HG03103 (cell line): ENCODE measurements at regions not wholly inside any gene's neighbourhood (a gene's known extent, or its start where the extent isn't known, plus 50 kb on each side); places are given as distances from the start of the nearest gene placed in this dataset.

Source experiments
- ATAC-seq: cut with Tn5 transposase; IDR thresholded peaks from one replicate; pipeline ENCODE4 v1.9.1; 2021; ENCODE audit warnings: low read depth; ENCODE audit not compliant: unreplicated experiment

- ATAC-seq, result no peak
Measured at GRCh38 chr11:128201009-128201408, 386.3 kb downstream of the ETS1 start.

- no peak for ATAC-seq
Measured at GRCh38 chr11:128200467-128200866, 386.9 kb downstream of the ETS1 start.

DNA sequence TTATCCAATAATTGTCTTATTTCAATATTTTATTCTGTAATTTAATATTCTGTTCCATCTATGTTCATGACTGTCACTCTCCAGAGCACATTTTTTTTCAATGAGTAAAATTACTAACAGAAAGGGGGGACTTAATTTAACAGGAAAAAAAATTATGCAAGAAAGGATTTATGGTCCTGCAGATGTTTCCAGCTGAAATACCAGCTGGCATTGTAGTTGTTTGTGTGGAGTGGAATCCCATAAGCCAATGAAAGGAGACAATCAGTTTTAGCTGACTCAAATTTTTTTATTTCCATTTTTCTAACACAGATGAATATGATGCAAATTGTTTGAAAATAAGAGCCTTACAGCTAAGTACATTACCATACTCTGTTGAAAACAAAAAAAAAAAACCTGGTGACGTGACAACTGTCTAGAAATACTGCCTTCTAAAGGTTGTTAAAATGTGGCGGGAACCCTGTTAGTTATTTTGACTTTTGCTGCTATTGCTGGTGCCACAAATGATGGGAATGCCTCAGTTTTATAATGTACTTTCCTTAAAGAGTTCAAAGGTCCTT, 389.1 kb downstream of the ETS1 start:
- ATAC-seq, result no peak

- ATAC-seq, result no peak
Measured at GRCh38 chr11:128196235-128196634, 391.1 kb downstream of the ETS1 start.

DNA sequence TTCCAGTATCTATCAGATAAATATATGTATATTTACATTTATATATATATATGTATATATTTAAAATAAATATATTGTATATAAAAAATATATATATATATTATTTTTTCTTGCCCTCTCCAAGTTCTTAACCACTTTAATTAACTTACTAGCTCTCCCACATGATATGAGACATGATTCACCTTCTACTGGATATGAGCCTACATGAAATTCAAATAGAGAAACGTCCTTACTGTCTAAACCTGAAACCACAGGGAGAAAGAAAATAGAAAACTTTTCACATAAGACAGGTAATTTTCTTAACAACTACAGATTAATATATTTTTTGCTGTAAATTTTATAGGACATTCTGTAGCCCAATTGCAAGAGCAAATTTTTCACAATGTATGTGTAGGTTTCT, 391.6 kb downstream of the ETS1 start:
- no peak for ATAC-seq

DNA sequence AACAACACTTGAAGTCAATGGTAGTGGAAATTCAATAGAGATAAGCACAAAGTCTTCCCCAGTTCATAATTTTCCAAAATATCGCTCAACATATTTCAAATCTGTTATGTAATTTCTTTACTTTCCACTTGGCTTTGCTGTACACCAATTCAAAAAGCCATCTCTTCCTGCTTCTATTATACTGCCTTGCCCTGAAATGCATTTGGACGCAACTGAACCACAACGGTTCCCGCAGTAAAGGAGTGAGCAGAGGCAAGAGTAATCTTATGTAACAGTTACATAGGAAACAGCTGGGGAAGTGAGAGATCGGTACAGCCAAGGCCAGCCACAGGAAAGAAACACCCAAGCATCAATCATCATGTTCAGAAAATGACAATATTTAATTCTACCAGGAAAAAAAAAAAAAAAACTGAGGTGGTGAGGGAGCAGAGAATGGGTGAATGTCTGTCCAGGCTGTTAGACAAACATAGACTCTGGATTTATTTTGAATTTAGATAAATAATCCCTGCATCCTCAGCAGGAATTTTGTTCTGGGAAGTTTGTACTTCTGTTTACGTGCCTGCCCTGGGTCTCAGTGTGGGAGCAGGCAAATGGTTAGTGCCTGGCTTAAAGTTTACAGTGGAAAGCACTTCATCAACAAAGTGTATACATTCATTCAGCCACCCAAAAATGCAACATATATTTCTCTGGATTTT, 392.2 kb downstream of the ETS1 start:
- ATAC-seq, result no peak

DNA sequence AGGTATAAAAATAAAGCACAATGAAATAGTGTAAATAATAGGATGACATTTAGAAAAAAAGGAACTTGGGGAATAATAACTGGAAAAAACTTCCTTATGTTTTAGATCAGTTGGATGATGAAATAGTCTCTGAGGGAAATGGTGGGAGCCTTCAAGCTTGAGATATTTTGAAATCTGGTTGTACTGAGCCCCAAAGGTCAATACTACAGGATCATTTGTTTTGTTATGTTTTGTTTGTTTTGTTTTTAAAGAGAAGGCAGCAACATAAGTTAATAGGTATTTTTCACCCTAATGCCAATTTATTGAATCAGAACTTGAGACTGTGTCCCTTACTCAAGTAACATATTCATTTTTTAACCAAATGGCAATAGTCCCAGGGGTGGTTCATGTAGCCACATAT, 393.1 kb downstream of the ETS1 start:
- ATAC-seq, result no peak

DNA sequence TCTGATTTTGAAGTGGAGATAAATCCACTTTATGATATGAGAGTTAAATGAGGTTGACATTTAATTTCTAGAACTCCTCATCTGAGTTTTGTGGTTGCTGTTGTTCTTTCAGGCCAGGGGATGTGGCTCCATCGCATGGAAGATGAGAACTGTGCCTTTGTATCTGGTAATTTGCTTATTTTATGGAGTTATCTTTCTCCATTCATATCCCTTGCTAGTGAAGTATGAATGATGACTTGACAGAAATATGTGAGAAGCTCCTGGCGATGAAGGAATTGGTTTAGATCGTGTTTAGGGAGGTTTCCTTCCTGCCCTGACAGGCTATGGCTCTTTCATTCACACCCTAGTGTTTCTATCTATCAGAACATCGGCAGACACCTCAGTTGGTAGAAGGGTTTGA, 393.7 kb downstream of the ETS1 start:
- no peak for ATAC-seq

DNA sequence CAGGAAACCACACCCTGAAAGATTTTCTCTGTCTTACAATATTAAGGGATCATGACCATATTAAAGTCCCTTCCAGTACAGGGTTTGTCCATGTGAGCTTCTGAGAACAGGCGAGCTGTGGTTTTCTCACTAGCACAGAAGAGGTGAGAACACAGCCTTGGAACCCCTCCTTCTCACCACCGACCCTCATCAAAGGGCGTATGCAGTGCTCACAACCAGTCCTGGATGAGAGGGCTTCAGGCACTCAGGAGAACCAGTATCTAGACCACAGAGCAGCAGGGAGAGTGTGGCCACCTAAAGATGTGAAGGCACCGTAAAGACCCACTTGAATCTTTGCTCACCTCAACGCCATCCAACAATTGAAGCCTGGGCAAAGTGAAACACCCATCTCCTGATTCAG, 397.0 kb downstream of the ETS1 start:
- ATAC-seq, result no peak

GRCh38 chr11:128189823-128190222, 397.5 kb downstream of the ETS1 start:
- ATAC-seq, result no peak

- no peak for ATAC-seq
Measured at GRCh38 chr11:128188346-128189004, 398.9 kb downstream of the ETS1 start.

DNA sequence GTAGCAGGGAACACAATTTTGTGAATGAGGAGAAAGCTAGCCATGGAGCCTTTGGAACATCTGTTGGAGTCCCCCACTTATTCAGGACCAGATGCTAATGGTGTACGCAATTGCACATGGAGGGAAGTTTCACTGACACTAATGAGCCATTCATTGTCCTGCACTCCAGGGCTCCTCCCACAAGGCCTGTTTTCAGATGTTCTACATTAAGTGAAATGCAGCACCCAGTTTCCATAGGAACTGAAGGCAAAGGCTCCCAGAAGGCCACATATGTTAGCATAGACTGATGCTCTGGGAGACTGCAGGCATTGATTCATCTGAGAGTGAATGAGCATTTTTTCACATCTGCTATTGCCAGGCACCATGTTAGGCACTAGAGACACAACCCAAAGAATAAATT, 399.5 kb downstream of the ETS1 start:
- no peak for ATAC-seq

- ATAC-seq, result no peak
Measured at GRCh38 chr11:128187377-128187776, 400.0 kb downstream of the ETS1 start.

- no peak for ATAC-seq
Measured at GRCh38 chr11:128184981-128185380, 402.4 kb downstream of the ETS1 start.

GRCh38 chr11:128182844-128183243, 404.5 kb downstream of the ETS1 start:
- no peak for ATAC-seq

- no peak for ATAC-seq
Measured at GRCh38 chr11:128181984-128182383, 405.4 kb downstream of the ETS1 start.

DNA sequence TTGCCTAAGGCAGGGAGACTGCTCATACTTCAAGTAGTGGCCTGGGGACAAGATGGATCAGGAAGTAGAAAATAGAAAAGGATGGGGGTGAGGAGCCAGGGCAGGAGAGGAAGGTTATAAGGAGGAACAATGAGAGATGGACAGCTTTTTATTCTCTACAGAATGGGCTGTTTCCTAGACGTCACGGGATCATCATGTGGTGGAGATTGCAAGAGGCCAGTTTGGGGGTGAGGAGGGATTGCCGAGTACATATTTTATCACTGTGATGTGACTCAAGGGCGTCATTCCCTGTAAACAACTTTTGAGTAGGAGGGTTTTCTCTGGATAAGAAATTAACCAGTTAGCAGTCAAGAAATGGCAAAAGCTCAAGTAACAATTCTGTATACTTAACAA, 406.3 kb downstream of the ETS1 start:
- ATAC-seq, result no peak

GRCh38 chr11:128180441-128181087, 406.8 kb downstream of the ETS1 start:
- ATAC-seq, result no peak

GRCh38 chr11:128179512-128179911, 407.8 kb downstream of the ETS1 start:
- no peak for ATAC-seq

DNA sequence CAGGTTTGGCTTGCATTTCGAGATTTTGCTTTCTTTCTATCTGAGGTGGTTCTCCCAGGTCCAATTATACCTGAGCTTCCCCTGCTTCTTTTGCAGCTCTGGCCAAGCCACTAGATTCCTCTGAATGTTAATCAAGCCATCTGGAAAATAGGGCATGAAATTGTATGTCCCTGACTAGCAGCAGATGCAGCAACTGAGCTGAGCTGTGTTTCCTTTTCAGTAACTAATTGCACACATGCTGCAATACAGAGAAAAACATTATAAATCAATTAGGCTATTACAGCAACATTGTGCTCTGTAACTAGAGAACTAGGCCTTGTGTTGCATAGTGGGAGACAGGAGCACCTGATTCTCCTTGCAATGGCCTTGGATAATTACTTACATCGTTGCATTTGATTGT, 408.3 kb downstream of the ETS1 start:
- no peak for ATAC-seq

DNA sequence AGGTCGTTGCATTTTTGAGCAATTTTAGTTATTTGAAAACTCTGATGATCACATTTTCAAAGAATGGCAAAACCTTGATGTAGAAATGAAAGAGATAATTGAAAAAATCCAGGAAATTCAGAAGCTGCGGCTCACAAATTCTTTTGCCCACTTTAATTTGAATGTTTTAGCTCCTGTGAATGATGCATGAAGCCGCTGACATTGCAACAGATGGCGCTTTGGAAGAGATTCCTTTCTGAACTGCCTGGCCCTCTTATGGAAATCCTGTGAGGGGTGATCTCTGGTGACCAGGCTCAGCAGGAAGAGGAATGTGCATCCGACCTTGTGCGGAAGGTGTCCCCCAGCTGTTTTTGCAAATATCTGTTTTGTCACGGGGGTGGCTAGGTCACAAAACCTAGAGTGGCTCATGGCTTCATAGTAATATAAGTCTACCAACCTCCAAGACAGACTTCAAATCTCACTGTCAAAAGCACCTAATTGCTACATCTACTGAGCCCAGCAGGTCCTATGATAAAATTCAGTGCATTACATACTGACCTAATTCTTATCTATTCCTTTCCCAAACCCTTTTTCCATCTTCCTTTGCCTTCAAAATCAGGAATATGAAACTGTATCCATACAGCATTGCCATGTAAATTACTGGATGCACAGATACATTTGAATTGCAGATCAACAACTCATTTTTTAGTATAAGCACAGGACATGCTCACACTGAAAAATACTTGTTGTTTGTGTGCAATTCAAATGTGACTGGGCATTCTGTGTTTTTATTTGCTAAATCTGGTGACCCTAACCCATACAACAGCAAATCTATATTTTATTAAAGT, 412.7 kb downstream of the ETS1 start:
- no peak for ATAC-seq
